ENCODE measurements at regions not wholly inside any gene's neighbourhood (a gene's known extent, or its start where the extent isn't known, plus 50 kb on each side); places are given as distances from the start of the nearest gene placed in this dataset.
"Not testable (repeated sequence)": the region's sequence is repeated elsewhere in the genome, so short reads cannot be mapped to it uniquely, and the experiment has no call there.

- DNase-seq (ENCODE audit: low read depth), result no peak
Measured at GRCh38 chr3:6706777-6707176, 154.1 kb upstream of the GRM7 start.

- no peak for DNase-seq (ENCODE audit: low read depth)
Measured at GRCh38 chr3:6709178-6709577, 151.7 kb upstream of the GRM7 start.

GRCh38 chr3:6714962-6715361 is 146.0 kb upstream of the GRM7 start:
- DNase-seq (ENCODE audit: low read depth), result no peak

GRCh38 chr3:6716420-6716819 is 144.5 kb upstream of the GRM7 start:
- no peak for DNase-seq (ENCODE audit: low read depth)

- no peak for DNase-seq (ENCODE audit: low read depth)
Measured at GRCh38 chr3:6717026-6717943, 143.6 kb upstream of the GRM7 start.

- no peak for DNase-seq (ENCODE audit: low read depth)
Measured at GRCh38 chr3:6719999-6720398, 140.9 kb upstream of the GRM7 start.

- no peak for DNase-seq (ENCODE audit: low read depth)
Measured at GRCh38 chr3:6721491-6721890, 139.4 kb upstream of the GRM7 start.

- no peak for DNase-seq (ENCODE audit: low read depth)
Measured at GRCh38 chr3:6723205-6723604, 137.7 kb upstream of the GRM7 start.

GRCh38 chr3:6726811-6727210 is 134.1 kb upstream of the GRM7 start:
- DNase-seq (ENCODE audit: low read depth), result no peak

- DNase-seq (ENCODE audit: low read depth), result no peak
Measured at GRCh38 chr3:6732807-6733206, 128.1 kb upstream of the GRM7 start.

- no peak for DNase-seq (ENCODE audit: low read depth)
Measured at GRCh38 chr3:6733699-6734394, 127.1 kb upstream of the GRM7 start.

- no peak for DNase-seq (ENCODE audit: low read depth)
Measured at GRCh38 chr3:6734395-6734746, 126.5 kb upstream of the GRM7 start.

GRCh38 chr3:6736836-6737629 is 123.9 kb upstream of the GRM7 start:
- DNase-seq (ENCODE audit: low read depth), result no peak

GRCh38 chr3:6737630-6738029 is 123.3 kb upstream of the GRM7 start:
- DNase-seq (ENCODE audit: low read depth), result no peak

- DNase-seq (ENCODE audit: low read depth), result no peak
Measured at GRCh38 chr3:6739288-6739687, 121.6 kb upstream of the GRM7 start.

- DNase-seq (ENCODE audit: low read depth), result no peak
Measured at GRCh38 chr3:6743067-6743720, 117.7 kb upstream of the GRM7 start.

GRCh38 chr3:6746443-6746842 is 114.5 kb upstream of the GRM7 start:
- no peak for DNase-seq (ENCODE audit: low read depth)

GRCh38 chr3:6747017-6747416 is 113.9 kb upstream of the GRM7 start:
- no peak for DNase-seq (ENCODE audit: low read depth)

- DNase-seq (ENCODE audit: low read depth), result no peak
Measured at GRCh38 chr3:6750782-6751181, 110.1 kb upstream of the GRM7 start.

GRCh38 chr3:6753536-6753935 is 107.4 kb upstream of the GRM7 start:
- DNase-seq (ENCODE audit: low read depth), result no peak

GRCh38 chr3:6769532-6770396 is 91.2 kb upstream of the GRM7 start:
- DNase-seq (ENCODE audit: low read depth), result not testable (repeated sequence)

All from amniotic epithelial cell (primary cell).